Fibroblast of peridontal ligament (primary cell): ENCODE measurements at regions not wholly inside any gene's neighbourhood (a gene's known extent, or its start where the extent isn't known, plus 50 kb on each side); places are given as distances from the start of the nearest gene placed in this dataset.
A peak's percentile ranks its signal among the peaks of the same experiment; 100 is the strongest.

Experiments
- DNase-seq: peaks from one replicate; pipeline ENCODE4 v3.0.0-alpha.2; 2010; ENCODE audit errors: extremely low read depth

GRCh38 chr4:123936621-123937043, 540.0 kb downstream of the SPRY1 start:
- DNase-seq: no peak

- no peak for DNase-seq
Measured at GRCh38 chr4:123937581-123937980, 541.0 kb downstream of the SPRY1 start.

- peak; percentile 76 for DNase-seq
Measured at GRCh38 chr4:123939621-123940020, 543.0 kb downstream of the SPRY1 start.

GRCh38 chr4:123940604-123941003, 544.0 kb downstream of the SPRY1 start:
- no peak for DNase-seq

GRCh38 chr4:123941306-123941705, 544.7 kb downstream of the SPRY1 start:
- DNase-seq: peak; percentile 27

GRCh38 chr4:123943976-123944375, 547.4 kb downstream of the SPRY1 start:
- DNase-seq: no peak

GRCh38 chr4:123945301-123945700, 548.7 kb downstream of the SPRY1 start:
- DNase-seq: no peak

GRCh38 chr4:123950530-123950929, 553.9 kb downstream of the SPRY1 start:
- no peak for DNase-seq

- peak; percentile 63 for DNase-seq
Measured at GRCh38 chr4:123952530-123953274, 556.1 kb downstream of the SPRY1 start.

GRCh38 chr4:123953566-123953965, 557.0 kb downstream of the SPRY1 start:
- DNase-seq: peak; percentile 19

GRCh38 chr4:123954220-123954619, 557.6 kb downstream of the SPRY1 start:
- DNase-seq: no peak

GRCh38 chr4:123955167-123955800, 558.7 kb downstream of the SPRY1 start:
- DNase-seq: no peak

- DNase-seq: no peak
Measured at GRCh38 chr4:123956204-123956603, 559.6 kb downstream of the SPRY1 start.

GRCh38 chr4:123966990-123967769, 570.6 kb downstream of the SPRY1 start:
- peak; percentile 45 for DNase-seq

- no peak for DNase-seq
Measured at GRCh38 chr4:123972031-123972430, 575.4 kb downstream of the SPRY1 start.

- peak; percentile 75 for DNase-seq
Measured at GRCh38 chr4:123974386-123975149, 578.0 kb downstream of the SPRY1 start.

- DNase-seq: no peak
Measured at GRCh38 chr4:123976285-123976684, 579.7 kb downstream of the SPRY1 start.

GRCh38 chr4:123976819-123977218, 580.2 kb downstream of the SPRY1 start:
- no peak for DNase-seq

GRCh38 chr4:123977641-123978081, 581.1 kb downstream of the SPRY1 start:
- DNase-seq: no peak

- DNase-seq: no peak
Measured at GRCh38 chr4:123978637-123979036, 582.0 kb downstream of the SPRY1 start.

- DNase-seq: no peak
Measured at GRCh38 chr4:123980736-123981300, 584.2 kb downstream of the SPRY1 start.
